ENCODE measurements at regions not wholly inside any gene's neighbourhood (a gene's known extent, or its start where the extent isn't known, plus 50 kb on each side); places are given as distances from the start of the nearest gene placed in this dataset.

GRCh38 chr3:151630938-151631441, 102.7 kb upstream of the AADACL2 start:
- TF ChIP-seq, protein P1, sequence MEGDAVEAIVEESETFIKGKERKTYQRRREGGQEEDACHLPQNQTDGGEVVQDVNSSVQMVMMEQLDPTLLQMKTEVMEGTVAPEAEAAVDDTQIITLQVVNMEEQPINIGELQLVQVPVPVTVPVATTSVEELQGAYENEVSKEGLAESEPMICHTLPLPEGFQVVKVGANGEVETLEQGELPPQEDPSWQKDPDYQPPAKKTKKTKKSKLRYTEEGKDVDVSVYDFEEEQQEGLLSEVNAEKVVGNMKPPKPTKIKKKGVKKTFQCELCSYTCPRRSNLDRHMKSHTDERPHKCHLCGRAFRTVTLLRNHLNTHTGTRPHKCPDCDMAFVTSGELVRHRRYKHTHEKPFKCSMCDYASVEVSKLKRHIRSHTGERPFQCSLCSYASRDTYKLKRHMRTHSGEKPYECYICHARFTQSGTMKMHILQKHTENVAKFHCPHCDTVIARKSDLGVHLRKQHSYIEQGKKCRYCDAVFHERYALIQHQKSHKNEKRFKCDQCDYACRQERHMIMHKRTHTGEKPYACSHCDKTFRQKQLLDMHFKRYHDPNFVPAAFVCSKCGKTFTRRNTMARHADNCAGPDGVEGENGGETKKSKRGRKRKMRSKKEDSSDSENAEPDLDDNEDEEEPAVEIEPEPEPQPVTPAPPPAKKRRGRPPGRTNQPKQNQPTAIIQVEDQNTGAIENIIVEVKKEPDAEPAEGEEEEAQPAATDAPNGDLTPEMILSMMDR (conservative IDR thresholded peaks at IDR 0.05 in 1 of 2, IDR thresholded peaks at IDR 0.05 in 1 of 2; ENCODE audit: extremely low read depth in 1 of 2, insufficient read depth in 1 of 2, low read depth in 1 of 2, low read length in 2 of 2): no peak
- TF ChIP-seq EZH2 (IDR thresholded peaks at IDR 0.05; ENCODE audit: borderline replicate concordance, low read length): no peak
